SK-N-SH (cell line): ENCODE measurements at regions not wholly inside any gene's neighbourhood (a gene's known extent, or its start where the extent isn't known, plus 50 kb on each side); places are given as distances from the start of the nearest gene placed in this dataset.

Experiments
- CTCF ChIA-PET: fragments of 300-600, 350-600 bp; formaldehyde crosslinking; extraction: SDS; loops from one replicate; lab custom pipeline; 2021; lab: Yijun Ruan, JAX
- POLR2A ChIA-PET: fragments of 350-600 bp; sonication (Branson Sonifier 250); formaldehyde crosslinking; extraction: SDS; loops from one replicate; lab custom pipeline; 2020; ENCODE audit warnings: antibody characterized with exemption, inconsistent platforms; lab: Yijun Ruan, JAX
- DNase-seq: peaks from one replicate; pipeline ENCODE4 v3.0.0; 2012
- H2AFZ ChIP-seq: fragments of 200-600 bp; sonication (generic); 2 replicates; pipeline ENCODE4 v1.8.1; 2016; ENCODE audit warnings: antibody characterized with exemption, mild to moderate bottlenecking, low read depth
- H3F3A ChIP-seq: fragments of 200-600 bp; sonication (generic); replicated peaks from 2 replicates; pipeline ENCODE3; 2016; ENCODE audit warnings: antibody characterized with exemption, mild to moderate bottlenecking; ENCODE audit not compliant: insufficient read depth
- H3K27ac ChIP-seq, 2 experiments: fragments of 200-500 bp in 1 of 2; fragments of 200-600 bp in 1 of 2; sonication (Bioruptor generic) in 1 of 2; sonication (generic), shearing (Covaris generic) in 1 of 2; 2 replicates each; pipeline versions ENCODE4 v1.5.1 to v1.6.1; 2014 to 2016; ENCODE audit warnings: low read depth in 2 of 2, inconsistent platforms in 1 of 2, low read length in 1 of 2, mild to moderate bottlenecking in 1 of 2, mixed read lengths in 1 of 2
- H3K27me3 ChIP-seq: fragments of 200-600 bp; sonication (generic), shearing (Covaris generic); 2 replicates; pipeline ENCODE4 v1.6.1; 2016; ENCODE audit warnings: mixed run types; ENCODE audit not compliant: insufficient read depth
- H3K36me3 ChIP-seq, 2 experiments: fragments of 200-500 bp in 1 of 2; fragments of 200-600 bp in 1 of 2; sonication (Bioruptor generic) in 1 of 2; sonication (generic) in 1 of 2; replicated peaks in 1 of 2; 2 replicates each; pipeline versions ENCODE3 to v1.5.1; 2014 to 2016; ENCODE audit warnings: low read length in 1 of 2, mild to moderate bottlenecking in 1 of 2; ENCODE audit not compliant: insufficient read depth in 2 of 2, control insufficient read depth in 1 of 2
- H3K4me1 ChIP-seq, 2 experiments: fragments of 200-500 bp in 1 of 2; fragments of 200-600 bp in 1 of 2; sonication (Bioruptor generic) in 1 of 2; sonication (generic), shearing (Covaris generic) in 1 of 2; 2 replicates each; pipeline versions ENCODE4 v1.5.1 to v1.6.1; 2014 to 2016; ENCODE audit warnings: low read depth in 1 of 2, low read length in 1 of 2, mixed run types in 1 of 2; ENCODE audit not compliant: insufficient read depth in 2 of 2, control insufficient read depth in 1 of 2
- H3K4me2 ChIP-seq: fragments of 200-600 bp; sonication (generic), shearing (Covaris generic); 2 replicates; pipeline ENCODE4 v1.6.1; 2017; ENCODE audit warnings: mixed run types
- H3K4me3 ChIP-seq, 2 experiments: fragments of 200-500 bp in 1 of 2; fragments of 200-600 bp in 1 of 2; sonication (Bioruptor generic) in 1 of 2; sonication (generic), shearing (Covaris generic) in 1 of 2; 2 replicates each; pipeline versions ENCODE4 v1.5.1 to v1.8.1; 2014 to 2016; ENCODE audit warnings: low read depth in 2 of 2, inconsistent platforms in 1 of 2, low read length in 1 of 2, mild to moderate bottlenecking in 1 of 2, mixed read lengths in 1 of 2, moderate library complexity in 1 of 2
- H3K79me2 ChIP-seq: fragments of 200-600 bp; sonication (generic); 2 replicates; pipeline ENCODE4 v1.8.1; 2017; ENCODE audit warnings: mild to moderate bottlenecking; ENCODE audit not compliant: insufficient read depth
- H3K9ac ChIP-seq: fragments of 200-600 bp; sonication (generic); 2 replicates; pipeline ENCODE4 v1.6.1; 2017; ENCODE audit warnings: mixed run types
- H3K9me2 ChIP-seq: fragments of 200-600 bp; sonication (generic); 2 replicates; pipeline ENCODE4 v1.6.1; 2017; ENCODE audit warnings: mixed run types
- H3K9me3 ChIP-seq: fragments of 200-600 bp; sonication (generic); 2 replicates; pipeline ENCODE4 v1.6.1; 2017; ENCODE audit warnings: mixed run types, mild to moderate bottlenecking, moderate library complexity
- H4K20me1 ChIP-seq: fragments of 200-600 bp; sonication (generic); 2 replicates; pipeline ENCODE4 v1.6.1; 2017; ENCODE audit warnings: mild to moderate bottlenecking, mixed run types; ENCODE audit not compliant: insufficient read depth
- CHD2 ChIP-seq: fragments of 150-350 bp; IDR thresholded peaks from 2 replicates; pipeline ENCODE4 v1.6.1; 2018; ENCODE audit warnings: low read length; ENCODE audit not compliant: partially characterized antibody
- EP300 ChIP-seq, 2 experiments: IDR thresholded peaks; 2 replicates each; pipeline versions ENCODE4 v1.4.0 to v1.6.1; 2012; ENCODE audit warnings: borderline replicate concordance in 1 of 2, low read depth in 1 of 2, low read length in 1 of 2
- EZH2phosphoT487 ChIP-seq: fragments of 200-600 bp; sonication (generic); IDR thresholded peaks from 2 replicates; pipeline ENCODE4 v1.6.1; 2017; ENCODE audit warnings: low read depth, mixed run types, mild to moderate bottlenecking, antibody characterized with exemption, moderate library complexity, borderline replicate concordance
- FOSL2 ChIP-seq: IDR thresholded peaks from 2 replicates; pipeline ENCODE4 v1.4.0; 2012; ENCODE audit warnings: low read depth, mild to moderate bottlenecking, moderate library complexity, borderline replicate concordance
- FOXJ3 ChIP-seq: sonication (generic); formaldehyde crosslinking; IDR thresholded peaks from 2 replicates; pipeline ENCODE4 v1.5.1; 2020; ENCODE audit warnings: mild to moderate bottlenecking, missing genetic modification reagents
- GATA2 ChIP-seq: sonication (generic); formaldehyde crosslinking; IDR thresholded peaks from 2 replicates; pipeline ENCODE4 v1.5.0; 2020; ENCODE audit warnings: mild to moderate bottlenecking, missing genetic modification reagents
- JUND ChIP-seq: IDR thresholded peaks from 2 replicates; pipeline ENCODE4 v1.4.0; 2012
- MEF2A ChIP-seq: IDR thresholded peaks from 2 replicates; pipeline ENCODE4 v1.4.0; 2012; ENCODE audit warnings: low read depth, borderline replicate concordance
- NFIC ChIP-seq: IDR thresholded peaks from 2 replicates; pipeline ENCODE4 v1.4.0; 2012; ENCODE audit warnings: borderline replicate concordance
- RAD21 ChIP-seq: IDR thresholded peaks from 2 replicates; pipeline ENCODE4 v1.6.1; 2012; ENCODE audit warnings: mild to moderate bottlenecking, low read length
- RCOR1 ChIP-seq: fragments of 150-350 bp; IDR thresholded peaks from 2 replicates; pipeline ENCODE4 v1.6.1; 2017; ENCODE audit warnings: antibody characterized with exemption, low read length
- RXRA ChIP-seq: IDR thresholded peaks from 2 replicates; pipeline ENCODE4 v1.4.0; 2012; ENCODE audit warnings: low read depth, mild to moderate bottlenecking, borderline replicate concordance
- SMC3 ChIP-seq: IDR thresholded peaks from 2 replicates; pipeline ENCODE4 v1.6.1; 2012; ENCODE audit warnings: low read depth, low read length, improper control_type of control experiment
- TAF1 ChIP-seq: IDR thresholded peaks from 2 replicates; pipeline ENCODE4 v1.6.1; 2012; ENCODE audit warnings: low read depth, mild to moderate bottlenecking, low read length, moderate library complexity, borderline replicate concordance
- WGBS: methylation state at CpG from one replicate; pipeline ENCODE4 v1.1.6; 2017; ENCODE audit warnings: low lambda C conversion rate; 5-methylcytosine and 5-hydroxymethylcytosine counted together
- TF ChIP-seq, protein P1 (sequence below): fragments of 150-350 bp; IDR thresholded peaks from 2 replicates; pipeline ENCODE4 v1.6.1; 2016; ENCODE audit warnings: mild to moderate bottlenecking, low read depth, low read length
- TF ChIP-seq, protein P2 (sequence below): IDR thresholded peaks from 2 replicates; pipeline ENCODE4 v1.4.0; 2012; ENCODE audit warnings: low read depth, borderline replicate concordance
- TF ChIP-seq, protein P3 (sequence below): IDR thresholded peaks from 2 replicates; pipeline ENCODE4; 2012
- TF ChIP-seq, protein P4 (sequence below): IDR thresholded peaks from 2 replicates; pipeline ENCODE4 v1.6.1; 2012; ENCODE audit warnings: mild to moderate bottlenecking, low read depth, low read length, moderate library complexity
- TF ChIP-seq, protein P5 (sequence below): IDR thresholded peaks from 2 replicates; pipeline ENCODE4 v1.4.0; 2012; ENCODE audit warnings: low read depth
- TF ChIP-seq, protein P6 (sequence below): IDR thresholded peaks from 2 replicates; pipeline ENCODE4 v1.4.0; 2012; ENCODE audit warnings: low read depth, borderline replicate concordance

DNA sequence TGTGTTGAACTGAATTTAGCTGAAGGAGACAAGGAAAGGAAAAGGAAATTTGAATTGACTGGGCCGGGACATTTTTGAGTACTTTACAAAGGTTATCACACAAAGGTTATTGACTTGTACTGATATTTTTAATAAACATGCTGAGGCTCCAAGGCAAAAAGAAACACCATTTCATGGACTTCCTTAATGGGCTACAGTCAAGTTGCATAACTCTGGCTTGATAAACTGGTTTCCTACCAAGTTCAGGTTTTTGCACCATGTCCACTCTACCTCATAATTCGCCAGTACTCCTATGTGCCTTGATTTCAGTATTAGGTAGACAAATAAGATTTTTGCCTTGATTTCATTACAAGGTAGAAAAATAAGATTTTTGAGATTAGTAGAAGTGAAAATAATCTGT, 65.8 kb upstream of the FUT9 start (continued):
- TF ChIP-seq EZH2phosphoT487 (no peak), SMC3 (no peak), FOSL2 (no peak), JUND (no peak)
- TF ChIP-seq, protein P1, sequence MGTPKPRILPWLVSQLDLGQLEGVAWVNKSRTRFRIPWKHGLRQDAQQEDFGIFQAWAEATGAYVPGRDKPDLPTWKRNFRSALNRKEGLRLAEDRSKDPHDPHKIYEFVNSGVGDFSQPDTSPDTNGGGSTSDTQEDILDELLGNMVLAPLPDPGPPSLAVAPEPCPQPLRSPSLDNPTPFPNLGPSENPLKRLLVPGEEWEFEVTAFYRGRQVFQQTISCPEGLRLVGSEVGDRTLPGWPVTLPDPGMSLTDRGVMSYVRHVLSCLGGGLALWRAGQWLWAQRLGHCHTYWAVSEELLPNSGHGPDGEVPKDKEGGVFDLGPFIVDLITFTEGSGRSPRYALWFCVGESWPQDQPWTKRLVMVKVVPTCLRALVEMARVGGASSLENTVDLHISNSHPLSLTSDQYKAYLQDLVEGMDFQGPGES, result no peak
- TF ChIP-seq, protein P2, sequence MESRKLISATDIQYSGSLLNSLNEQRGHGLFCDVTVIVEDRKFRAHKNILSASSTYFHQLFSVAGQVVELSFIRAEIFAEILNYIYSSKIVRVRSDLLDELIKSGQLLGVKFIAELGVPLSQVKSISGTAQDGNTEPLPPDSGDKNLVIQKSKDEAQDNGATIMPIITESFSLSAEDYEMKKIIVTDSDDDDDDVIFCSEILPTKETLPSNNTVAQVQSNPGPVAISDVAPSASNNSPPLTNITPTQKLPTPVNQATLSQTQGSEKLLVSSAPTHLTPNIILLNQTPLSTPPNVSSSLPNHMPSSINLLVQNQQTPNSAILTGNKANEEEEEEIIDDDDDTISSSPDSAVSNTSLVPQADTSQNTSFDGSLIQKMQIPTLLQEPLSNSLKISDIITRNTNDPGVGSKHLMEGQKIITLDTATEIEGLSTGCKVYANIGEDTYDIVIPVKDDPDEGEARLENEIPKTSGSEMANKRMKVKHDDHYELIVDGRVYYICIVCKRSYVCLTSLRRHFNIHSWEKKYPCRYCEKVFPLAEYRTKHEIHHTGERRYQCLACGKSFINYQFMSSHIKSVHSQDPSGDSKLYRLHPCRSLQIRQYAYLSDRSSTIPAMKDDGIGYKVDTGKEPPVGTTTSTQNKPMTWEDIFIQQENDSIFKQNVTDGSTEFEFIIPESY, result no peak

DNA sequence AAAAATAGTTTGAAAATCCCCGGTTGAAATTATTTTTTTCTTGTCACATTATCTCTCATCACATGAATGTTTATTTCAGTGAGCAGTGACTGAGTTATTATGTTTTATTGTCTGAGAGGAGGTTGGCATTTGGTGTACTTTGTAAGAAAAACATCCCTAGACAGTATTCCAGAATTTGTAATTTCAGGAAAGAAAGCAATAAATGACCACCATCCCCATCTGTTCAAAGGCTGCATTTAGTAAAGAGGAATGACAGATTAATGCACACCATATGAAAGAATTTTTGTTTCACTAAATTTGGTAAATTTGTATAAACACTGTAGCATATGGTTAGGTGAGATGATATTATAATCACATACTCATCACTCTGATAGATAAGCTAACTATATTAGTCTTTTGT, 57.1 kb upstream of the FUT9 start:
- H3K4me2 ChIP-seq, result no peak overlapping the region
- 52% methylated on average over 1 of the region's 1 CpG for WGBS
- H2AFZ ChIP-seq, result no peak overlapping the region
- H3K27ac ChIP-seq, result no peak overlapping the region
- CTCF ChIA-PET, result no interaction called here
- H3K9ac ChIP-seq, result no peak overlapping the region
- no peaks in the 10 kb centered on the region for H3K36me3 ChIP-seq
- H3K4me1 ChIP-seq, result no peaks in the 10 kb centered on the region
- no peaks in the 10 kb centered on the region for H3K79me2 ChIP-seq
- TF ChIP-seq RAD21, result no peak
- no peak for TF ChIP-seq RXRA
- TF ChIP-seq, protein P3, sequence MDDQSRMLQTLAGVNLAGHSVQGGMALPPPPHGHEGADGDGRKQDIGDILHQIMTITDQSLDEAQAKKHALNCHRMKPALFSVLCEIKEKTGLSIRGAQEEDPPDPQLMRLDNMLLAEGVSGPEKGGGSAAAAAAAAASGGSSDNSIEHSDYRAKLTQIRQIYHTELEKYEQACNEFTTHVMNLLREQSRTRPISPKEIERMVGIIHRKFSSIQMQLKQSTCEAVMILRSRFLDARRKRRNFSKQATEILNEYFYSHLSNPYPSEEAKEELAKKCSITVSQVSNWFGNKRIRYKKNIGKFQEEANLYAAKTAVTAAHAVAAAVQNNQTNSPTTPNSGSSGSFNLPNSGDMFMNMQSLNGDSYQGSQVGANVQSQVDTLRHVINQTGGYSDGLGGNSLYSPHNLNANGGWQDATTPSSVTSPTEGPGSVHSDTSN, result no peak
- TF ChIP-seq FOSL2, result no peak
- TF ChIP-seq CHD2, result no peak
- no peak for TF ChIP-seq EP300 (IDR thresholded peaks at IDR 0.05; ENCODE audit: borderline replicate concordance in 1 of 2, low read depth in 1 of 2, low read length in 1 of 2)
- TF ChIP-seq NFIC, result no peak
- TF ChIP-seq EZH2phosphoT487, result no peak
- TF ChIP-seq MEF2A, result no peak
- TF ChIP-seq FOXJ3 (CRISPR knock-in tag), result no peak
- TF ChIP-seq, protein P4, sequence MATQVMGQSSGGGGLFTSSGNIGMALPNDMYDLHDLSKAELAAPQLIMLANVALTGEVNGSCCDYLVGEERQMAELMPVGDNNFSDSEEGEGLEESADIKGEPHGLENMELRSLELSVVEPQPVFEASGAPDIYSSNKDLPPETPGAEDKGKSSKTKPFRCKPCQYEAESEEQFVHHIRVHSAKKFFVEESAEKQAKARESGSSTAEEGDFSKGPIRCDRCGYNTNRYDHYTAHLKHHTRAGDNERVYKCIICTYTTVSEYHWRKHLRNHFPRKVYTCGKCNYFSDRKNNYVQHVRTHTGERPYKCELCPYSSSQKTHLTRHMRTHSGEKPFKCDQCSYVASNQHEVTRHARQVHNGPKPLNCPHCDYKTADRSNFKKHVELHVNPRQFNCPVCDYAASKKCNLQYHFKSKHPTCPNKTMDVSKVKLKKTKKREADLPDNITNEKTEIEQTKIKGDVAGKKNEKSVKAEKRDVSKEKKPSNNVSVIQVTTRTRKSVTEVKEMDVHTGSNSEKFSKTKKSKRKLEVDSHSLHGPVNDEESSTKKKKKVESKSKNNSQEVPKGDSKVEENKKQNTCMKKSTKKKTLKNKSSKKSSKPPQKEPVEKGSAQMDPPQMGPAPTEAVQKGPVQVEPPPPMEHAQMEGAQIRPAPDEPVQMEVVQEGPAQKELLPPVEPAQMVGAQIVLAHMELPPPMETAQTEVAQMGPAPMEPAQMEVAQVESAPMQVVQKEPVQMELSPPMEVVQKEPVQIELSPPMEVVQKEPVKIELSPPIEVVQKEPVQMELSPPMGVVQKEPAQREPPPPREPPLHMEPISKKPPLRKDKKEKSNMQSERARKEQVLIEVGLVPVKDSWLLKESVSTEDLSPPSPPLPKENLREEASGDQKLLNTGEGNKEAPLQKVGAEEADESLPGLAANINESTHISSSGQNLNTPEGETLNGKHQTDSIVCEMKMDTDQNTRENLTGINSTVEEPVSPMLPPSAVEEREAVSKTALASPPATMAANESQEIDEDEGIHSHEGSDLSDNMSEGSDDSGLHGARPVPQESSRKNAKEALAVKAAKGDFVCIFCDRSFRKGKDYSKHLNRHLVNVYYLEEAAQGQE, result no peak
- TF ChIP-seq, protein P1, result no peak
- TF ChIP-seq TAF1, result no peak
- TF ChIP-seq GATA2 (CRISPR knock-in tag), result no peak
- TF ChIP-seq RCOR1, result no peak
- TF ChIP-seq, protein P5, sequence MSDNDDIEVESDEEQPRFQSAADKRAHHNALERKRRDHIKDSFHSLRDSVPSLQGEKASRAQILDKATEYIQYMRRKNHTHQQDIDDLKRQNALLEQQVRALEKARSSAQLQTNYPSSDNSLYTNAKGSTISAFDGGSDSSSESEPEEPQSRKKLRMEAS, result no peak
- TF ChIP-seq, protein P6, sequence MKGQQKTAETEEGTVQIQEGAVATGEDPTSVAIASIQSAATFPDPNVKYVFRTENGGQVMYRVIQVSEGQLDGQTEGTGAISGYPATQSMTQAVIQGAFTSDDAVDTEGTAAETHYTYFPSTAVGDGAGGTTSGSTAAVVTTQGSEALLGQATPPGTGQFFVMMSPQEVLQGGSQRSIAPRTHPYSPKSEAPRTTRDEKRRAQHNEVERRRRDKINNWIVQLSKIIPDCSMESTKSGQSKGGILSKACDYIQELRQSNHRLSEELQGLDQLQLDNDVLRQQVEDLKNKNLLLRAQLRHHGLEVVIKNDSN, result no peak
- H3F3A ChIP-seq, result no peaks in the 10 kb centered on the region
- no peaks in the 10 kb centered on the region for H3K27me3 ChIP-seq
- H3K9me2 ChIP-seq, result no peaks in the 10 kb centered on the region
- POLR2A ChIA-PET, result no interaction called here
- no peak overlapping the region for H3K4me3 ChIP-seq
- no peaks in the 10 kb centered on the region for H3K9me3 ChIP-seq
- DNase-seq, result no peak
- no peaks in the 10 kb centered on the region for H4K20me1 ChIP-seq
